Caco-2 (cell line): ENCODE measurements at regions not wholly inside any gene's neighbourhood (a gene's known extent, or its start where the extent isn't known, plus 50 kb on each side); places are given as distances from the start of the nearest gene placed in this dataset.

Experiments used
- BruUV-seq: library from RNA; stranded (reverse); fragments of 400-500 nt; replicated peaks from 2 replicates; lab custom pipeline; 2021; lab: Mats Ljungman, UMichigan
- CTCF ChIA-PET: fragments of 300-600 bp; sonication (Branson Sonifier 250); formaldehyde crosslinking; loops from one replicate; lab custom pipeline; 2022; ENCODE audit warnings: antibody characterized with exemption; lab: Charles Lee
- POLR2A ChIA-PET: fragments of 300-600 bp; sonication (Branson Sonifier 250); formaldehyde crosslinking; loops from one replicate; lab custom pipeline; 2022; ENCODE audit warnings: antibody characterized with exemption; lab: Charles Lee
- DNase-seq, 2 experiments: peaks; one replicate each; pipeline versions ENCODE4 v3.0.0 to v3.0.0-alpha.2; 2020 to 2022
- H3K27me3 ChIP-seq: replicated peaks from 2 replicates; pipeline ENCODE4 v1.6.0; 2011; ENCODE audit warnings: low read length; ENCODE audit not compliant: control insufficient read depth, insufficient read depth
- H3K36me3 ChIP-seq: 2 replicates; pipeline ENCODE4 v1.5.1; 2011; ENCODE audit warnings: low read length; ENCODE audit not compliant: control insufficient read depth, insufficient read depth
- H3K4me1 ChIP-seq: fragments of 250-450 bp; sonication (Bioruptor Pico); 2 replicates; pipeline ENCODE4 v1.5.1; 2020; ENCODE audit warnings: mild to moderate bottlenecking
- H3K4me3 ChIP-seq: 2 replicates; pipeline ENCODE4 v1.5.1; 2011; ENCODE audit warnings: low read depth, mild to moderate bottlenecking, control low read depth, low read length
- H3K9me3 ChIP-seq: fragments of 250-450 bp; sonication (Bioruptor Pico); 2 replicates; pipeline ENCODE4 v1.5.1; 2020; ENCODE audit warnings: mild to moderate bottlenecking, moderate library complexity
- H3K27ac Mint-ChIP-seq: one replicate; pipeline ENCODE4 v1.8.0; 2022; ENCODE audit warnings: mixed read lengths; ENCODE audit not compliant: unreplicated experiment
- H3K27me3 Mint-ChIP-seq: one replicate; pipeline ENCODE4 v1.8.0; 2022; ENCODE audit warnings: mixed read lengths; ENCODE audit not compliant: insufficient read depth, unreplicated experiment
- H3K36me3 Mint-ChIP-seq: one replicate; pipeline ENCODE4 v1.8.0; 2022; ENCODE audit warnings: mild to moderate bottlenecking, mixed read lengths; ENCODE audit not compliant: insufficient read depth, unreplicated experiment
- H3K4me1 Mint-ChIP-seq: one replicate; pipeline ENCODE4 v1.8.0; 2022; ENCODE audit warnings: low read depth, mixed read lengths; ENCODE audit not compliant: unreplicated experiment
- H3K4me3 Mint-ChIP-seq: one replicate; pipeline ENCODE4 v1.8.0; 2022; ENCODE audit warnings: mild to moderate bottlenecking, moderate library complexity, mixed read lengths; ENCODE audit not compliant: unreplicated experiment
- H3K9me3 Mint-ChIP-seq: one replicate; pipeline ENCODE4 v1.8.0; 2022; ENCODE audit warnings: mixed read lengths; ENCODE audit not compliant: unreplicated experiment
- intact Hi-C: fragments of 100-400 bp; cut with micrococcal nuclease; formaldehyde crosslinking; loops from one replicate; pipeline ENCODE4 v1.10.0; 2022; ENCODE audit not compliant: unreplicated experiment
- TF ChIP-seq, protein P1 (sequence below), 2 experiments: fragments of 200-600 bp in 1 of 2; IDR thresholded peaks; 1 replicate in 1 of 2; 2 replicates in 1 of 2; pipeline versions ENCODE4 v1.5.1 to v1.8.0; 2011 to 2022; ENCODE audit warnings: antibody characterized with exemption in 1 of 2, control low read depth in 1 of 2, inconsistent platforms in 1 of 2, low read depth in 1 of 2, low read length in 1 of 2, mild to moderate bottlenecking in 1 of 2, moderate library complexity in 1 of 2; ENCODE audit not compliant: insufficient read depth in 1 of 2, severe bottlenecking in 1 of 2, unreplicated experiment in 1 of 2

DNA sequence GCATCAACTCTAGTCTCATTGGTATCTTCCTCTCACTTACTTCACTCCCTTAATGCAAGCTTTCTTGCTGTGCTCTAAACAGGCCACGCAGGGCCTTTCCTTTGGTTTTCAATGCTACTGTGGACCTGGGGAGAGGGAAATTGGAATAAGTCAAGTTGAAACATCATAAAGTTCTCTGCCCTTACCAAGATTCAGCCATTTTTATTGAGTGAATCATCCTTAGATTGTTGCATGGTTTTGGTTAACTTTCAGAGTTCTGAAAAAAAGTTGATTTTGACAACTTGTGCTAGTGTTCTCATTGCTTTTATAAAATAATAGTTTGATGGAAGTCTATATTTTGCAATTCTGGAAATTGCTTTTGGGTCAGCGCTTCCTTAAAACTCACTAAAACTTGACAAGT is 852.8 kb upstream of the ACVR2A start:
- TF ChIP-seq, protein P1, sequence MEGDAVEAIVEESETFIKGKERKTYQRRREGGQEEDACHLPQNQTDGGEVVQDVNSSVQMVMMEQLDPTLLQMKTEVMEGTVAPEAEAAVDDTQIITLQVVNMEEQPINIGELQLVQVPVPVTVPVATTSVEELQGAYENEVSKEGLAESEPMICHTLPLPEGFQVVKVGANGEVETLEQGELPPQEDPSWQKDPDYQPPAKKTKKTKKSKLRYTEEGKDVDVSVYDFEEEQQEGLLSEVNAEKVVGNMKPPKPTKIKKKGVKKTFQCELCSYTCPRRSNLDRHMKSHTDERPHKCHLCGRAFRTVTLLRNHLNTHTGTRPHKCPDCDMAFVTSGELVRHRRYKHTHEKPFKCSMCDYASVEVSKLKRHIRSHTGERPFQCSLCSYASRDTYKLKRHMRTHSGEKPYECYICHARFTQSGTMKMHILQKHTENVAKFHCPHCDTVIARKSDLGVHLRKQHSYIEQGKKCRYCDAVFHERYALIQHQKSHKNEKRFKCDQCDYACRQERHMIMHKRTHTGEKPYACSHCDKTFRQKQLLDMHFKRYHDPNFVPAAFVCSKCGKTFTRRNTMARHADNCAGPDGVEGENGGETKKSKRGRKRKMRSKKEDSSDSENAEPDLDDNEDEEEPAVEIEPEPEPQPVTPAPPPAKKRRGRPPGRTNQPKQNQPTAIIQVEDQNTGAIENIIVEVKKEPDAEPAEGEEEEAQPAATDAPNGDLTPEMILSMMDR (IDR thresholded peaks at IDR 0.05; ENCODE audit: insufficient read depth in 1 of 2, low read depth in 1 of 2, low read length in 1 of 2, severe bottlenecking in 1 of 2, unreplicated experiment in 1 of 2), result no peak
- Histone ChIP-seq H3K27me3 (no peaks in the 10 kb centered on the region), H3K36me3 (no peaks in the 10 kb centered on the region), H3K4me1 (no peaks in the 10 kb centered on the region), H3K4me3 (no peak overlapping the region), H3K9me3 (no peaks in the 10 kb centered on the region)
- intact Hi-C loops, result no loop called here
- no peaks in the 10 kb centered on the region for H3K9me3 Mint-ChIP-seq
- H3K36me3 Mint-ChIP-seq, result no peaks in the 10 kb centered on the region
- H3K4me1 Mint-ChIP-seq, result no peaks in the 10 kb centered on the region
- CTCF ChIA-PET, result no interaction called here
- peaks cover 2% of the 10 kb centered on the region for H3K27me3 Mint-ChIP-seq
- POLR2A ChIA-PET, result no interaction called here
- DNase-seq, result no peak
- H3K4me3 Mint-ChIP-seq, result no peak overlapping the region
- no peak overlapping the region for H3K27ac Mint-ChIP-seq
- no TSS peak for BruUV-seq

DNA sequence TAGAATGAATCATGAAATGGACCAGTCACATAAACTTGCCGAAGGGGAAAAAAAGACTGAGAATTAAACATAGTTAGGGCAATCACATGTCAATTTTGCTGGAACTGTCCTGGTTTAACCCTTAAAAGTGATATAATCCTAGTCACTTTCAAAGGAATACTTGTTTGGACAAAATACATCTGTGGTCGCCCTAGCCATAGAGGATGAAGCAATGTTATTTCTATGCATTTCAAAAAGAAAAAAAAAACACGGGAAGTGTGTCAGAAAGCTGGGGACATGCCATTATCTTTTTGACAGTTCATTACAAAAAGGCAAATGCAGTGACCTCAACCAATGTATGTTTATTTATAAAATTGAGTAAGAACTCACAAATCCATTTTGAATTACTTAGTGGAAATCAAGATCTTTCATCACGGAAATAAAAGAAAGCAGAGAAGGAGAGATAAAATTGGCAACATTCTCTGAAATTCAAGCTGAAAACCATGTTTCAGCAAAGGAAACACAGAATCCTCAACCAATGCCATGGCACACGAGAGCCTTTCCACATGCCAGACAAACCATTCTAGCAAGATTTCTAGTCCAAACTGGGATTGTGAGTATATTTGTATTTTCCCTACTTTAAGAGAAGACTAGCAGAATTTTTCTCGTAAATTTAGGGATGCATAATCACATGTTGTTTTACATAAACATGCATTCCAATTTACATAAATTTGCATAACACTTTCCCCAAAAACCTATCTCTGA is 854.3 kb upstream of the ACVR2A start:
- no peak for DNase-seq
- Mint-ChIP-seq H3K36me3 (no peaks in the 10 kb centered on the region), H3K4me1 (no peaks in the 10 kb centered on the region), H3K27ac (no peak overlapping the region), H3K9me3 (no peaks in the 10 kb centered on the region), H3K4me3 (no peak overlapping the region), H3K27me3 (peaks cover 7% of the 10 kb centered on the region)
- Histone ChIP-seq H3K36me3 (no peaks in the 10 kb centered on the region), H3K4me1 (no peaks in the 10 kb centered on the region), H3K4me3 (no peak overlapping the region), H3K27me3 (no peaks in the 10 kb centered on the region), H3K9me3 (no peaks in the 10 kb centered on the region)
- intact Hi-C loops, result no loop called here
- ChIA-PET POLR2A (no interaction called here), CTCF (no interaction called here)
- TF ChIP-seq, protein P1 (IDR thresholded peaks at IDR 0.05; ENCODE audit: insufficient read depth in 1 of 2, low read depth in 1 of 2, low read length in 1 of 2, severe bottlenecking in 1 of 2, unreplicated experiment in 1 of 2), result no peak
- no TSS peak for BruUV-seq

DNA sequence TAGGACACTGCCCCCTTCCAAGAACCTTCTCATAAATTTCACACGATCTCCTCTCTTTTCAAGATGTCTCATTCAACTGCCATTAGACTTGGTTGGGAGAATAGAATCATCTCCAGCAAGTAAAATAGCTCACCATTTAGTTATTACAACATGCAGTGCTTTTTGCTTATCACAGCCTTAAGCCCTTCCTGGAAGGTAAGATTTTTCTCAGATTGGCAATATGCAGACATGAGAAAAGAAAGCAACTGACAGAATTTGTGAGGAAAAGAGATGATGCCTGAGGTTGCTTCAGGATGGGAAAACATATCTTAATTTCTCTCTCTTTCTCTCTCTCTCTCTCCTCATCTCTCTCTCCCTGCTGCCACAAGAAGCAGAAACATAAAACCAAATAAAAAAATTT is 855.1 kb upstream of the ACVR2A start:
- no peaks in the 10 kb centered on the region for H3K9me3 ChIP-seq
- BruUV-seq, result no TSS peak
- no peak for DNase-seq
- no peak overlapping the region for H3K4me3 ChIP-seq
- TF ChIP-seq, protein P1 (IDR thresholded peaks at IDR 0.05; ENCODE audit: insufficient read depth in 1 of 2, low read depth in 1 of 2, low read length in 1 of 2, severe bottlenecking in 1 of 2, unreplicated experiment in 1 of 2), result no peak
- no peak overlapping the region for H3K4me3 Mint-ChIP-seq
- intact Hi-C loops, result no loop called here
- POLR2A ChIA-PET, result no interaction called here
- peaks cover 7% of the 10 kb centered on the region for H3K27me3 Mint-ChIP-seq
- no peaks in the 10 kb centered on the region for H3K4me1 Mint-ChIP-seq
- H3K36me3 Mint-ChIP-seq, result no peaks in the 10 kb centered on the region
- no peaks in the 10 kb centered on the region for H3K36me3 ChIP-seq
- no peaks in the 10 kb centered on the region for H3K27me3 ChIP-seq
- CTCF ChIA-PET, result no interaction called here
- no peaks in the 10 kb centered on the region for H3K9me3 Mint-ChIP-seq
- H3K27ac Mint-ChIP-seq, result no peak overlapping the region
- H3K4me1 ChIP-seq, result no peaks in the 10 kb centered on the region
